Subcutaneous abdominal adipose tissue (tissue), 5 donors: ENCODE measurements at regions not wholly inside any gene's neighbourhood (a gene's known extent, or its start where the extent isn't known, plus 50 kb on each side); places are given as distances from the start of the nearest gene placed in this dataset.
"Not testable (repeated sequence)": the region's sequence is repeated elsewhere in the genome, so short reads cannot be mapped to it uniquely, and the experiment has no call there.

Experiments
- H3K27ac ChIP-seq: one replicate; pipeline ENCODE4 v1.7.0; 2013; ENCODE audit warnings: low read depth, mild to moderate bottlenecking, inconsistent platforms, low read length, moderate library complexity
- H3K27me3 ChIP-seq, 5 donors: one replicate each; pipeline ENCODE4 v1.7.0; 2013; ENCODE audit warnings: low read length in 5 of 5, inconsistent platforms in 1 of 5; ENCODE audit not compliant: control insufficient read depth in 5 of 5, insufficient read depth in 4 of 5
- H3K36me3 ChIP-seq, 5 donors: one replicate each; pipeline ENCODE4 v1.7.0; 2013; ENCODE audit warnings: low read length in 5 of 5; ENCODE audit not compliant: control insufficient read depth in 5 of 5, insufficient read depth in 5 of 5
- H3K4me1 ChIP-seq, 5 donors: one replicate each; pipeline ENCODE4 v1.7.0; 2013; ENCODE audit warnings: low read length in 5 of 5, mild to moderate bottlenecking in 3 of 5, moderate library complexity in 1 of 5; ENCODE audit not compliant: control insufficient read depth in 5 of 5, insufficient read depth in 5 of 5
- H3K4me3 ChIP-seq, 5 donors: one replicate each; pipeline ENCODE4 v1.7.0; 2013; ENCODE audit warnings: low read length in 5 of 5, low read depth in 1 of 5
- H3K9ac ChIP-seq, 5 donors: one replicate each; pipeline ENCODE4 v1.7.0; 2013; ENCODE audit warnings: low read length in 5 of 5, mild to moderate bottlenecking in 4 of 5, moderate library complexity in 3 of 5
- H3K9me3 ChIP-seq, 5 donors: one replicate each; pipeline ENCODE4 v1.7.0; 2013; ENCODE audit warnings: low read length in 5 of 5; ENCODE audit not compliant: control insufficient read depth in 5 of 5
- donor health status: healthy.
- donor health status: healthy.
- donor health status: healthy.
- donor health status: healthy.
- donor health status: healthy.

- Histone ChIP-seq H3K4me1 (no peaks in the 10 kb centered on the region), H3K9me3 (no peaks in the 10 kb centered on the region), H3K27me3 (no peaks in the 10 kb centered on the region)
Observed at GRCh38 chr2:125371867-125372266, 1284.1 kb upstream of the GYPC start.

GRCh38 chr2:125373293-125373692, 1282.7 kb upstream of the GYPC start:
- Histone ChIP-seq H3K4me3 (no peak overlapping the region), H3K27ac (no peak overlapping the region), H3K4me1 (no peaks in the 10 kb centered on the region), H3K9ac (no peak overlapping the region), H3K9me3 (no peaks in the 10 kb centered on the region), H3K27me3 (no peaks in the 10 kb centered on the region), H3K36me3 (no peaks in the 10 kb centered on the region)

More at GRCh38 chr2:125371867-125372266, 1284.1 kb upstream of the GYPC start:
- H3K27ac ChIP-seq = no peak overlapping the region
- H3K4me3 ChIP-seq = no peak overlapping the region
- H3K9ac ChIP-seq = no peak overlapping the region
- H3K36me3 ChIP-seq = no peaks in the 10 kb centered on the region

GRCh38 chr2:125386074-125386473, 1269.9 kb upstream of the GYPC start:
- no peaks in the 10 kb centered on the region for H3K36me3 ChIP-seq
- H3K27ac ChIP-seq = no peak overlapping the region
- H3K27me3 ChIP-seq = no peaks in the 10 kb centered on the region
- H3K4me1 ChIP-seq = no peaks in the 10 kb centered on the region
- H3K4me3 ChIP-seq = no peak overlapping the region
- H3K9me3 ChIP-seq = peaks cover 0 to 4% (median 0%) of the 10 kb centered on the region in 5 donors
- H3K9ac ChIP-seq = no peak overlapping the region

- Histone ChIP-seq H3K27ac (no peak overlapping the region), H3K4me1 (no peaks in the 10 kb centered on the region), H3K36me3 (no peaks in the 10 kb centered on the region)
Observed at GRCh38 chr2:125397535-125398251, 1258.3 kb upstream of the GYPC start.

GRCh38 chr2:125398738-125399524, 1257.0 kb upstream of the GYPC start:
- Histone ChIP-seq H3K9ac (no peak overlapping the region), H3K4me1 (no peaks in the 10 kb centered on the region), H3K27me3 (no peaks in the 10 kb centered on the region), H3K36me3 (no peaks in the 10 kb centered on the region), H3K9me3 (no peaks in the 10 kb centered on the region), H3K27ac (no peak overlapping the region), H3K4me3 (no peak overlapping the region)

More at GRCh38 chr2:125397535-125398251, 1258.3 kb upstream of the GYPC start:
- Histone ChIP-seq H3K4me3 (no peak overlapping the region), H3K9me3 (no peaks in the 10 kb centered on the region), H3K27me3 (no peaks in the 10 kb centered on the region), H3K9ac (no peak overlapping the region)

- Histone ChIP-seq H3K9me3 (no peaks in the 10 kb centered on the region), H3K4me1 (no peaks in the 10 kb centered on the region), H3K36me3 (no peaks in the 10 kb centered on the region), H3K27me3 (no peaks in the 10 kb centered on the region), H3K9ac (no peak overlapping the region), H3K4me3 (no peak overlapping the region), H3K27ac (no peak overlapping the region)
Observed at GRCh38 chr2:125405816-125406215, 1250.1 kb upstream of the GYPC start.

- H3K4me3 ChIP-seq = no peak overlapping the region
- no peaks in the 10 kb centered on the region for H3K36me3 ChIP-seq
- no peaks in the 10 kb centered on the region for H3K27me3 ChIP-seq
- H3K4me1 ChIP-seq = no peaks in the 10 kb centered on the region
- no peaks in the 10 kb centered on the region for H3K9me3 ChIP-seq
- no peak overlapping the region for H3K27ac ChIP-seq
- H3K9ac ChIP-seq = no peak overlapping the region
Observed at GRCh38 chr2:125408874-125409538, 1247.0 kb upstream of the GYPC start.

GRCh38 chr2:125418483-125418882, 1237.5 kb upstream of the GYPC start:
- Histone ChIP-seq H3K4me1 (no peaks in the 10 kb centered on the region), H3K27me3 (no peaks in the 10 kb centered on the region), H3K36me3 (no peaks in the 10 kb centered on the region), H3K9ac (no peak overlapping the region), H3K27ac (no peak overlapping the region), H3K9me3 (no peaks in the 10 kb centered on the region), H3K4me3 (no peak overlapping the region)

GRCh38 chr2:125422198-125422770, 1233.7 kb upstream of the GYPC start:
- H3K4me3 ChIP-seq, H3K27ac ChIP-seq, H3K4me1 ChIP-seq, H3K36me3 ChIP-seq, H3K9ac ChIP-seq, H3K9me3 ChIP-seq, H3K27me3 ChIP-seq: not testable (repeated sequence)
